ENCODE measurements at regions not wholly inside any gene's neighbourhood (a gene's known extent, or its start where the extent isn't known, plus 50 kb on each side); places are given as distances from the start of the nearest gene placed in this dataset.
A peak's percentile ranks its signal among the peaks of the same experiment; 100 is the strongest.

- no peak overlapping the region for H3K27ac Mint-ChIP-seq
- ATAC-seq, result no peak
- no peak for DNase-seq
These were observed 130.5 kb upstream of the CREB1 start for GRCh38 chr2:207399301-207399700.

GRCh38 chr2:207401338-207401737 is 128.4 kb upstream of the CREB1 start:
- H3K27me3 Mint-ChIP-seq, result no peaks in the 10 kb centered on the region
- no peak overlapping the region for H3K27ac Mint-ChIP-seq
- H3K4me3 Mint-ChIP-seq, result no peak overlapping the region
- ATAC-seq, result no peak
- DNase-seq, result no peak
- H3K4me1 Mint-ChIP-seq, result no peaks in the 10 kb centered on the region
- H3K9me3 Mint-ChIP-seq, result no peaks in the 10 kb centered on the region

More at GRCh38 chr2:207399301-207399700, 130.5 kb upstream of the CREB1 start:
- Mint-ChIP-seq H3K9me3 (peaks cover 0 to 8% of the 10 kb centered on the region in 2 donors), H3K4me3 (no peak overlapping the region), H3K27me3 (no peaks in the 10 kb centered on the region), H3K4me1 (no peaks in the 10 kb centered on the region)

- ATAC-seq (no peak), DNase-seq (no peak)
- H3K4me1 Mint-ChIP-seq, result no peaks in the 10 kb centered on the region
- H3K27ac Mint-ChIP-seq, result no peak overlapping the region
- H3K4me3 Mint-ChIP-seq, result no peak overlapping the region
- H3K9me3 Mint-ChIP-seq, result no peaks in the 10 kb centered on the region
- no peaks in the 10 kb centered on the region for H3K27me3 Mint-ChIP-seq
These were observed 126.6 kb upstream of the CREB1 start for GRCh38 chr2:207403141-207403540.

GRCh38 chr2:207403950-207404349 is 125.8 kb upstream of the CREB1 start:
- no peaks in the 10 kb centered on the region for H3K9me3 Mint-ChIP-seq
- H3K27me3 Mint-ChIP-seq, result no peaks in the 10 kb centered on the region
- no peak overlapping the region for H3K4me3 Mint-ChIP-seq
- no peaks in the 10 kb centered on the region for H3K4me1 Mint-ChIP-seq
- DNase-seq, result no peak
- no peak for ATAC-seq
- no peak overlapping the region for H3K27ac Mint-ChIP-seq

GRCh38 chr2:207405150-207405549 is 124.6 kb upstream of the CREB1 start:
- H3K27ac Mint-ChIP-seq, result no peak overlapping the region
- no peaks in the 10 kb centered on the region for H3K27me3 Mint-ChIP-seq
- H3K4me1 Mint-ChIP-seq, result no peaks in the 10 kb centered on the region
- no peak overlapping the region for H3K4me3 Mint-ChIP-seq
- DNase-seq (no peak), ATAC-seq (no peak)
- H3K9me3 Mint-ChIP-seq, result no peaks in the 10 kb centered on the region

- Mint-ChIP-seq H3K27me3 (no peaks in the 10 kb centered on the region), H3K4me1 (no peaks in the 10 kb centered on the region), H3K9me3 (no peaks in the 10 kb centered on the region), H3K4me3 (no peak overlapping the region), H3K27ac (no peak overlapping the region)
- DNase-seq, result no peak
- ATAC-seq, result no peak
These were observed 121.5 kb upstream of the CREB1 start for GRCh38 chr2:207408086-207408794.

GRCh38 chr2:207409517-207409916 is 120.2 kb upstream of the CREB1 start:
- no peak for ATAC-seq
- Mint-ChIP-seq H3K4me1 (no peaks in the 10 kb centered on the region), H3K4me3 (no peak overlapping the region), H3K27ac (no peak overlapping the region), H3K9me3 (no peaks in the 10 kb centered on the region), H3K27me3 (no peaks in the 10 kb centered on the region)
- DNase-seq, result no peak

GRCh38 chr2:207412787-207413310 is 116.9 kb upstream of the CREB1 start:
- Mint-ChIP-seq H3K27ac (peak overlapping the region in 1 of 2 donors; percentile 68), H3K4me3 (no peak overlapping the region), H3K27me3 (no peaks in the 10 kb centered on the region), H3K4me1 (no peaks in the 10 kb centered on the region), H3K9me3 (no peaks in the 10 kb centered on the region)
- no peak for DNase-seq
- no peak for ATAC-seq

- no peak overlapping the region for H3K27ac Mint-ChIP-seq
- H3K4me3 Mint-ChIP-seq, result no peak overlapping the region
- ATAC-seq, result no peak
- H3K27me3 Mint-ChIP-seq, result no peaks in the 10 kb centered on the region
- no peaks in the 10 kb centered on the region for H3K9me3 Mint-ChIP-seq
- DNase-seq, result no peak
- no peaks in the 10 kb centered on the region for H3K4me1 Mint-ChIP-seq
These were observed 116.3 kb upstream of the CREB1 start for GRCh38 chr2:207413376-207413907.

GRCh38 chr2:207416111-207416510 is 113.7 kb upstream of the CREB1 start:
- Mint-ChIP-seq H3K4me3 (no peak overlapping the region), H3K4me1 (no peaks in the 10 kb centered on the region), H3K27me3 (no peaks in the 10 kb centered on the region), H3K27ac (no peak overlapping the region), H3K9me3 (no peaks in the 10 kb centered on the region)
- no peak for ATAC-seq
- no peak for DNase-seq

GRCh38 chr2:207416900-207417299 is 112.9 kb upstream of the CREB1 start:
- DNase-seq (no peak), ATAC-seq (no peak)
- H3K4me3 Mint-ChIP-seq, result no peak overlapping the region
- H3K4me1 Mint-ChIP-seq, result no peaks in the 10 kb centered on the region
- H3K9me3 Mint-ChIP-seq, result no peaks in the 10 kb centered on the region
- no peak overlapping the region for H3K27ac Mint-ChIP-seq
- H3K27me3 Mint-ChIP-seq, result no peaks in the 10 kb centered on the region

GRCh38 chr2:207417301-207417718 is 112.5 kb upstream of the CREB1 start:
- Mint-ChIP-seq H3K4me3 (no peak overlapping the region), H3K9me3 (no peaks in the 10 kb centered on the region)

GRCh38 chr2:207418419-207418818 is 111.3 kb upstream of the CREB1 start:
- DNase-seq (no peak), ATAC-seq (no peak)
- Mint-ChIP-seq H3K4me3 (no peak overlapping the region), H3K27me3 (no peaks in the 10 kb centered on the region), H3K9me3 (peaks cover 6 to 7% of the 10 kb centered on the region in 2 donors), H3K4me1 (peaks cover 4% of the 10 kb centered on the region), H3K27ac (no peak overlapping the region)

More at GRCh38 chr2:207417301-207417718, 112.5 kb upstream of the CREB1 start:
- DNase-seq (no peak), ATAC-seq (no peak)
- no peaks in the 10 kb centered on the region for H3K27me3 Mint-ChIP-seq
- H3K27ac Mint-ChIP-seq, result no peak overlapping the region
- no peaks in the 10 kb centered on the region for H3K4me1 Mint-ChIP-seq

GRCh38 chr2:207419331-207419730 is 110.4 kb upstream of the CREB1 start:
- no peak for DNase-seq
- no peaks in the 10 kb centered on the region for H3K27me3 Mint-ChIP-seq
- H3K4me1 Mint-ChIP-seq, result peaks cover 13% of the 10 kb centered on the region
- ATAC-seq, result no peak
- no peak overlapping the region for H3K27ac Mint-ChIP-seq
- no peak overlapping the region for H3K4me3 Mint-ChIP-seq
- peaks cover 11 to 13% of the 10 kb centered on the region in 2 donors for H3K9me3 Mint-ChIP-seq

- no peak for ATAC-seq
- peaks cover 11 to 13% of the 10 kb centered on the region in 2 donors for H3K9me3 Mint-ChIP-seq
- no peak for DNase-seq
- H3K4me3 Mint-ChIP-seq, result no peak overlapping the region
- H3K4me1 Mint-ChIP-seq, result peaks cover 13% of the 10 kb centered on the region
- no peak overlapping the region for H3K27ac Mint-ChIP-seq
- no peaks in the 10 kb centered on the region for H3K27me3 Mint-ChIP-seq
These were observed 108.1 kb upstream of the CREB1 start for GRCh38 chr2:207421671-207422070.

GRCh38 chr2:207422380-207422779 is 107.4 kb upstream of the CREB1 start:
- DNase-seq (no peak), ATAC-seq (no peak)
- peaks cover 11 to 13% of the 10 kb centered on the region in 2 donors for H3K9me3 Mint-ChIP-seq
- peaks cover 13% of the 10 kb centered on the region for H3K4me1 Mint-ChIP-seq
- H3K4me3 Mint-ChIP-seq, result no peak overlapping the region
- H3K27ac Mint-ChIP-seq, result no peak overlapping the region
- no peaks in the 10 kb centered on the region for H3K27me3 Mint-ChIP-seq

Data from stimulated activated naive CD8-positive, alpha-beta T cell treated with anti-CD3 and anti-CD28 coated beads, Interleukin-15, amount 100 ng/mL, for 72 hours (primary cell).